Mucosa of descending colon (tissue), 3 donors: ENCODE measurements at regions not wholly inside any gene's neighbourhood (a gene's known extent, or its start where the extent isn't known, plus 50 kb on each side); places are given as distances from the start of the nearest gene placed in this dataset.

Experiments used
- ATAC-seq: fragments of 200-7000 bp; cut with Tn5 transposase; one replicate; pipeline ENCODE4 v1.9.1; 2020; ENCODE audit warnings: mild to moderate bottlenecking, moderate library complexity
- DNase-seq, 3 donors: peaks; one replicate each; pipeline ENCODE4 v3.0.0-alpha.2; 2020
- H3K36me3 ChIP-seq: fragments of 200-600 bp; one replicate; pipeline ENCODE4 v1.8.0; 2021; ENCODE audit warnings: low read depth, mild to moderate bottlenecking
- H3K4me1 ChIP-seq: fragments of 200-600 bp; one replicate; pipeline ENCODE4 v1.8.0; 2021; ENCODE audit warnings: low read depth, mild to moderate bottlenecking
- H3K4me3 ChIP-seq: fragments of 200-600 bp; one replicate; pipeline ENCODE4 v1.8.0; 2021; ENCODE audit warnings: mild to moderate bottlenecking
- H3K9me3 ChIP-seq: fragments of 200-600 bp; one replicate; pipeline ENCODE4 v1.8.0; 2021; ENCODE audit warnings: mild to moderate bottlenecking
- intact Hi-C, 2 donors: fragments of 100-400 bp; cut with DNase I in 1 of 2; cut with micrococcal nuclease in 1 of 2; formaldehyde crosslinking; loops; one replicate each; pipeline versions ENCODE4 v1.11.0 to v1.11.1; 2022; cut with DNase I, micrococcal nuclease
- TF ChIP-seq, protein P1 (sequence below): fragments of 200-600 bp; IDR thresholded peaks from one replicate; pipeline ENCODE4 v1.8.0; 2022; ENCODE audit warnings: antibody characterized with exemption, mild to moderate bottlenecking
- donor health status: DM: no; HTN: no; CAD: no; lungs with moderate emphysema.
- donor health status: DM: no; HTN: no; CAD: no.
- donor health status: DM: no; HTN: yes; CAD: no.

DNA sequence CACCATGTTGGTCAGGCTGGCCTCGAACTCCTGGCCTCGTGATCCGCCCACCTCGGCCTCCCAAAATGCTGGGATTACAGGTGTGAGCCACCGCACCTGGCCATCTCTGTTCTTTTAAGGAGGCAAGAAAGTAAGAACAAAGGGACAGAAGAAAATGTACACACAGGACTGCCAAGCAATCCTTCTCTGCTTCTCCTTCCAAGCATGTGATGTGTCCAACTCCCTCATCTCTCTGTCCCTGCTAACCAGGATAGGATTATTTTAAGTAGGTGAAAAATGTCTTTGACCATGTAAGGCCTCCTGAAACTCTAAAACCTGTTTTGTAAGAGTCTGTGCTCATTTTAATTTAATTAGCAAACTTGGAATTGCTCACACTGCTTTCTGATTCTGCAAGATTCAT, 89.3 kb upstream of the ATL2 start:
- TF ChIP-seq, protein P1, sequence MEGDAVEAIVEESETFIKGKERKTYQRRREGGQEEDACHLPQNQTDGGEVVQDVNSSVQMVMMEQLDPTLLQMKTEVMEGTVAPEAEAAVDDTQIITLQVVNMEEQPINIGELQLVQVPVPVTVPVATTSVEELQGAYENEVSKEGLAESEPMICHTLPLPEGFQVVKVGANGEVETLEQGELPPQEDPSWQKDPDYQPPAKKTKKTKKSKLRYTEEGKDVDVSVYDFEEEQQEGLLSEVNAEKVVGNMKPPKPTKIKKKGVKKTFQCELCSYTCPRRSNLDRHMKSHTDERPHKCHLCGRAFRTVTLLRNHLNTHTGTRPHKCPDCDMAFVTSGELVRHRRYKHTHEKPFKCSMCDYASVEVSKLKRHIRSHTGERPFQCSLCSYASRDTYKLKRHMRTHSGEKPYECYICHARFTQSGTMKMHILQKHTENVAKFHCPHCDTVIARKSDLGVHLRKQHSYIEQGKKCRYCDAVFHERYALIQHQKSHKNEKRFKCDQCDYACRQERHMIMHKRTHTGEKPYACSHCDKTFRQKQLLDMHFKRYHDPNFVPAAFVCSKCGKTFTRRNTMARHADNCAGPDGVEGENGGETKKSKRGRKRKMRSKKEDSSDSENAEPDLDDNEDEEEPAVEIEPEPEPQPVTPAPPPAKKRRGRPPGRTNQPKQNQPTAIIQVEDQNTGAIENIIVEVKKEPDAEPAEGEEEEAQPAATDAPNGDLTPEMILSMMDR: no peak
- DNase-seq (no peak), ATAC-seq (no peak)
- Histone ChIP-seq H3K36me3 (no peaks in the 10 kb centered on the region), H3K4me1 (peaks cover 3% of the 10 kb centered on the region), H3K9me3 (no peaks in the 10 kb centered on the region), H3K4me3 (no peak overlapping the region)
- intact Hi-C loops: no loop called here

DNA sequence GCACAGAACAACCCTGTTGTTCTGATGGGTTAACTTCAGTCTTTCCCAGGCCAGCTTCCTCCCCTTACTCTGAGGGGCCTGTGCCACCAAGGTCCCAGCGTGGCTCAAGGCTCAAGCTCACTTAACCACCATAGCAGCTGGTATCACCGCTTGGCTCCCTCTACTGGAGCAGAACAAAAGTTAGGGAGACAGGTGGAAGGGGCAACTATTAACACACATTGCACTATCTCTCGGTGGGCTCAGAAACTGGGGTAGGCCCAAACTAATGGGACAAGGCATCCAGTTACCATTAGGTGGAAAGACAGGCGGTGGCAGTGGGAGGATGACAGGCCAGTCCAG, 88.7 kb upstream of the ATL2 start:
- DNase-seq: peak in 1 of 3 donors; percentile 58
- no peak overlapping the region for H3K4me3 ChIP-seq
- TF ChIP-seq, protein P1: peak; percentile 21
- peak; percentile 47 for ATAC-seq
- intact Hi-C loops: no loop called here
- H3K9me3 ChIP-seq: no peaks in the 10 kb centered on the region
- no peaks in the 10 kb centered on the region for H3K36me3 ChIP-seq
- H3K4me1 ChIP-seq: peaks cover 6% of the 10 kb centered on the region

DNA sequence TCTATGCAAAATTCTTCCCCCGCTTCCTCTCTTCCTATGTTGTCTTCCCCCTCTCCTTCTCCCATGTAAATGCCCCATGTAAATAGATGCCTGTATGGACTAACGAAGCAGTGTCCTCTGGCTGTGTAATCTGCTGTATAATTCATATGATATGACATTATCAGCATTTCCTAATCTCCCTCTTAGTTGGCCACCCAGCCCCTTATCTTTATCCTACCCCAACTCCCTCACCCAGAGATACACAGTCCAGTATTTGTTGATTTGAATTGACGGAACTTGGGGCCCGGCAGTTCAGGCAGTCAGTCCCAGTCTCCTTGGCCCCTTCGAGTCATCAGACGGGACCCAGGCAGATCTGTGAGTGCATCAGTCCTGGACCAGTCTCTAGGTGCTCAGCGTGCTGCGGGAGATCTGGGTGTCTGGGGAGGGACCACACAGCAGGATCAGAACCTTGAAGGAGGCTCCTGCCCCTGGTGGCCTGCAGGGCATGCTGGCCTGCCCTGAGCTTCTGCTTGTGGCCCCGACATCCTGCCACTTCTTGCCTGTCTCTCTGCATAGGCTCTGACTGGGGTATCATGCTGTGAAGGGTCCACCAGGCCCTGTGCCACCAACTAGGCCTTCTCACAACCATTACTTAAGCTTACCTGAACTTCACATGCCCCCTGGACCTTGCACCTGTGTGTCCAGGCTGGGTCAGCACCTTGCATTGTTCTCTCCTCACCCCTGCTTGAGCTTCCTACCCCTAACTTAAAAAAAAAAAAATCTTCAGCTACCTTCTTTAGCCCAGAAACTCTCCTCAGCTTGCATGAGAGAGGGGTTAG, 88.1 kb upstream of the ATL2 start:
- intact Hi-C loops: no loop called here
- peaks cover 6% of the 10 kb centered on the region for H3K4me1 ChIP-seq

DNA sequence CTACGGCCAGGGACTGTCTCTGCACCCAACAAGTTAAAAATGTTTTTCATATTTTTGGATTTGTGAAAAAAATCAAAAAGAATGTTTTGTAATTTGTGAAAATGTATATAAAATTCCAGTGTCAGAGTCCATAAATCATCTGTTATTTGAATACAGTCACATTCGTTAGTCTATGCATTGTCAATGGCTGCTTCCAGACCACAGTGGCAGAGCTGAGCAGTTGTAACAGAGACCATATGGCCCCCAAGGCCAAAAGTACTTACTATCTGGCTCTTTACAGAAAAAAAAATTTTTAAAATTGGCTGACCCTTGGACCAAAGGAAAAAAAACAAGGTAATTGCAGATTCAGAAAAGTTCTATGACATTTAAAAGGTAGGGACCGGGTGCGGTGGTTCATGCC, 86.7 kb upstream of the ATL2 start:
- intact Hi-C loops: no loop called here
- Histone ChIP-seq H3K36me3 (no peaks in the 10 kb centered on the region), H3K4me3 (no peak overlapping the region), H3K9me3 (no peaks in the 10 kb centered on the region), H3K4me1 (peaks cover 7% of the 10 kb centered on the region)
- TF ChIP-seq, protein P1: no peak
- DNase-seq (no peak), ATAC-seq (no peak)

More for the DNA sequence above, 88.1 kb upstream of the ATL2 start:
- TF ChIP-seq, protein P1: no peak
- Histone ChIP-seq H3K36me3 (no peaks in the 10 kb centered on the region), H3K9me3 (no peaks in the 10 kb centered on the region), H3K4me3 (no peak overlapping the region)
- ATAC-seq: no peak
- no peak for DNase-seq

DNA sequence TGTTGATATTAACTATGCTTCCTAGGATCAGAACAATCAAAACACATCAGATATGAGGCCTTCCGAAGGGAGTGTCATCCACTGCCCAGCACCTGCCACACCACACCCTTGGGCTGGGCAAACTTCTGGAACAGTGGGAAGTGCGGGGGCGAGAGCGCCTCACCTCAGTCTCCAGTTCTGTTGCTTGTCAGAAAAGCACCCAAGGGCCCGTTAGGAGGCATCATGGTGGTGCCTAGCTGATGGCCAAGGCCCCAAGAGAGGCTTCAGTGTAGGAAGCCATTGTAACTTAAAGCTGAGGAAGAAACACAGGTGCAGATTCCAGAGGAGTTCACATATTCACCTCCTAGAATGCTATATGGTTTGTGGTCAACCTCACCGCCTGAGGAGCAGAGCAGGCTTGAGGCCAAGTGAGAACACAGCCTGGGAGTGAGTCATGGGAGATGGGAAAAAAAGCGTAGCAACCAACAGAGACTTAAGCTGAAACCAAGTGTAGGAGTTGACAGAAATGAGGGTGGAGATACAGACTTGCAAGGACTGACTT, 85.1 kb upstream of the ATL2 start:
- DNase-seq: peak; percentile 62 to 72 (median 62)
- peak; percentile 93 for ATAC-seq
- peaks cover 7% of the 10 kb centered on the region for H3K4me1 ChIP-seq
- no peak overlapping the region for H3K4me3 ChIP-seq
- intact Hi-C loops: no loop called here
- H3K9me3 ChIP-seq: no peaks in the 10 kb centered on the region
- no peaks in the 10 kb centered on the region for H3K36me3 ChIP-seq
- TF ChIP-seq, protein P1: no peak
